ENCODE measurements at regions not wholly inside any gene's neighbourhood (a gene's known extent, or its start where the extent isn't known, plus 50 kb on each side); places are given as distances from the start of the nearest gene placed in this dataset.

GRCh38 chr9:675697-676370, 165.7 kb upstream of the DMRT1 start:
- DNase-seq: no peak

- no peak for DNase-seq
These were observed 164.6 kb upstream of the DMRT1 start for GRCh38 chr9:676780-677438.

GRCh38 chr9:677461-678097, 163.9 kb upstream of the DMRT1 start:
- no peak for DNase-seq

GRCh38 chr9:678897-679296, 162.6 kb upstream of the DMRT1 start:
- DNase-seq: no peak

GRCh38 chr9:679462-679861, 162.0 kb upstream of the DMRT1 start:
- no peak for DNase-seq

- no peak for DNase-seq
These were observed 161.4 kb upstream of the DMRT1 start for GRCh38 chr9:680106-680505.

- DNase-seq: no peak
These were observed 158.6 kb upstream of the DMRT1 start for GRCh38 chr9:682633-683508.

GRCh38 chr9:683509-684021, 157.9 kb upstream of the DMRT1 start:
- no peak for DNase-seq

- DNase-seq: no peak
These were observed 157.2 kb upstream of the DMRT1 start for GRCh38 chr9:684054-684890.

GRCh38 chr9:684941-685340, 156.6 kb upstream of the DMRT1 start:
- DNase-seq: no peak

- no peak for DNase-seq
These were observed 155.1 kb upstream of the DMRT1 start for GRCh38 chr9:686321-686813.

- no peak for DNase-seq
These were observed 154.3 kb upstream of the DMRT1 start for GRCh38 chr9:687034-687785.

GRCh38 chr9:687994-688393, 153.5 kb upstream of the DMRT1 start:
- DNase-seq: no peak

GRCh38 chr9:690517-691111, 150.9 kb upstream of the DMRT1 start:
- no peak for DNase-seq

GRCh38 chr9:691825-692400, 149.6 kb upstream of the DMRT1 start:
- DNase-seq: no peak

- DNase-seq: no peak
These were observed 148.8 kb upstream of the DMRT1 start for GRCh38 chr9:692636-693129.

GRCh38 chr9:693201-694091, 148.1 kb upstream of the DMRT1 start:
- no peak for DNase-seq

GRCh38 chr9:694092-694402, 147.4 kb upstream of the DMRT1 start:
- DNase-seq: no peak

- no peak for DNase-seq
These were observed 146.9 kb upstream of the DMRT1 start for GRCh38 chr9:694403-695154.
